Cardiac septum (tissue), 1 donor: ENCODE measurements at regions not wholly inside any gene's neighbourhood (a gene's known extent, or its start where the extent isn't known, plus 50 kb on each side); places are given as distances from the start of the nearest gene placed in this dataset.

Experiments
- DNase-seq: peaks from one replicate; pipeline ENCODE4 v3.0.0-alpha.2; 2020; ENCODE audit warnings: low spot score
- intact Hi-C: fragments of 100-400 bp; cut with DNase I; formaldehyde crosslinking; loops from one replicate; pipeline ENCODE4 v1.14.0; 2022
- donor health status: DM: no; HTN: no; CAD: no.

GRCh38 chr9:89926691-89927220 lies 321.9 kb downstream of the GADD45G start:
- intact Hi-C loops = no loop called here

GRCh38 chr9:89928106-89928505 lies 323.3 kb downstream of the GADD45G start:
- intact Hi-C loops = no loop called here
- DNase-seq = no peak

More at GRCh38 chr9:89926691-89927220, 321.9 kb downstream of the GADD45G start:
- DNase-seq = no peak

GRCh38 chr9:89928521-89929275 lies 323.9 kb downstream of the GADD45G start:
- DNase-seq = no peak
- intact Hi-C loops = no loop called here

- intact Hi-C loops = no loop called here
- DNase-seq = no peak
Observed at GRCh38 chr9:89929315-89929672, 324.5 kb downstream of the GADD45G start.

- no peak for DNase-seq
- intact Hi-C loops = no loop called here
Observed at GRCh38 chr9:89929673-89930480, 325.1 kb downstream of the GADD45G start.

- intact Hi-C loops = no loop called here
Observed at GRCh38 chr9:89933578-89933977, 328.8 kb downstream of the GADD45G start.

GRCh38 chr9:89935115-89935514 lies 330.3 kb downstream of the GADD45G start:
- intact Hi-C loops = no loop called here
- no peak for DNase-seq

More at GRCh38 chr9:89933578-89933977, 328.8 kb downstream of the GADD45G start:
- DNase-seq = no peak

- no peak for DNase-seq
Observed at GRCh38 chr9:89935801-89936200, 331.0 kb downstream of the GADD45G start.

GRCh38 chr9:89937051-89937450 lies 332.2 kb downstream of the GADD45G start:
- intact Hi-C loops = no loop called here
- DNase-seq = no peak

More at GRCh38 chr9:89935801-89936200, 331.0 kb downstream of the GADD45G start:
- intact Hi-C loops = no loop called here

- intact Hi-C loops = no loop called here
- no peak for DNase-seq
Observed at GRCh38 chr9:89939181-89939580, 334.4 kb downstream of the GADD45G start.

GRCh38 chr9:89939626-89940292 lies 334.9 kb downstream of the GADD45G start:
- intact Hi-C loops = no loop called here
- no peak for DNase-seq

GRCh38 chr9:89940625-89941024 lies 335.8 kb downstream of the GADD45G start:
- intact Hi-C loops = no loop called here
- DNase-seq = no peak

GRCh38 chr9:89941875-89942274 lies 337.1 kb downstream of the GADD45G start:
- intact Hi-C loops = no loop called here
- no peak for DNase-seq

GRCh38 chr9:89942643-89943042 lies 337.8 kb downstream of the GADD45G start:
- intact Hi-C loops = no loop called here

GRCh38 chr9:89943309-89943708 lies 338.5 kb downstream of the GADD45G start:
- DNase-seq = no peak
- intact Hi-C loops = no loop called here

More at GRCh38 chr9:89942643-89943042, 337.8 kb downstream of the GADD45G start:
- DNase-seq = no peak

GRCh38 chr9:89943728-89944127 lies 338.9 kb downstream of the GADD45G start:
- DNase-seq = no peak
- intact Hi-C loops = no loop called here

- DNase-seq = no peak
- intact Hi-C loops = no loop called here
Observed at GRCh38 chr9:89945133-89945532, 340.3 kb downstream of the GADD45G start.

GRCh38 chr9:89946741-89947140 lies 341.9 kb downstream of the GADD45G start:
- DNase-seq = no peak
- intact Hi-C loops = no loop called here

- intact Hi-C loops = no loop called here
- no peak for DNase-seq
Observed at GRCh38 chr9:89949111-89949510, 344.3 kb downstream of the GADD45G start.

- intact Hi-C loops = no loop called here
- no peak for DNase-seq
Observed at GRCh38 chr9:89951675-89952074, 346.9 kb downstream of the GADD45G start.
